NCI-H2196 treated with DMSO at 0.1 percent for 48 hours (cell line): ENCODE measurements at regions not wholly inside any gene's neighbourhood (a gene's known extent, or its start where the extent isn't known, plus 50 kb on each side); places are given as distances from the start of the nearest gene placed in this dataset.

Experiments
- DNase-seq: peaks from one replicate; lab custom pipeline; 2025; ENCODE audit not compliant: unreplicated experiment; lab: John Stamatoyannopoulos, UW

- no peak for DNase-seq
These were observed 168.5 kb upstream of the GAS1 start for GRCh38 chr9:87115785-87116184.

GRCh38 chr9:87116492-87116891, 169.2 kb upstream of the GAS1 start:
- no peak for DNase-seq

GRCh38 chr9:87118594-87118993, 171.3 kb upstream of the GAS1 start:
- DNase-seq: no peak

GRCh38 chr9:87119328-87119881, 172.1 kb upstream of the GAS1 start:
- DNase-seq: no peak

- DNase-seq: no peak
These were observed 173.3 kb upstream of the GAS1 start for GRCh38 chr9:87120610-87121009.

- DNase-seq: no peak
These were observed 175.8 kb upstream of the GAS1 start for GRCh38 chr9:87122947-87123685.

DNA sequence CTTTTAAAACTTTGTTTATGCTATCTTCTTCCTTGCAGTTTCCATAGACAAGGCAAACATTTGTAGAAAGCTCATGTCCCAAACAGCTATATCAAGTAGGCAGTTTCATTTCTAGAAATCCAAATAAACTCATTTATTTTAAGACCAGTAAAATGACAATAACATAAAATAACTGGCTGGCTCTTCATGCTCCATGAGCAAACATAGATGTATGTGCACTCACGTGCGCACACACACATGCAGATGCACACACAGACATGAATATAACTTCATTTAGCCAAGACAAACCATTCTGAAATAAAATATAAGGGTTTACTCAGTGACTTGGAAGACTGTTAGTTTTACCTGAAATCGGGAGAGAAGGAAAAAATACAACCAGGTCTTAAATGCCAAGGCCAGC, 176.5 kb upstream of the GAS1 start:
- DNase-seq: no peak

- no peak for DNase-seq
These were observed 178.5 kb upstream of the GAS1 start for GRCh38 chr9:87125819-87126218.

- no peak for DNase-seq
These were observed 180.2 kb upstream of the GAS1 start for GRCh38 chr9:87127543-87127942.

GRCh38 chr9:87127978-87128614, 180.8 kb upstream of the GAS1 start:
- DNase-seq: no peak

DNA sequence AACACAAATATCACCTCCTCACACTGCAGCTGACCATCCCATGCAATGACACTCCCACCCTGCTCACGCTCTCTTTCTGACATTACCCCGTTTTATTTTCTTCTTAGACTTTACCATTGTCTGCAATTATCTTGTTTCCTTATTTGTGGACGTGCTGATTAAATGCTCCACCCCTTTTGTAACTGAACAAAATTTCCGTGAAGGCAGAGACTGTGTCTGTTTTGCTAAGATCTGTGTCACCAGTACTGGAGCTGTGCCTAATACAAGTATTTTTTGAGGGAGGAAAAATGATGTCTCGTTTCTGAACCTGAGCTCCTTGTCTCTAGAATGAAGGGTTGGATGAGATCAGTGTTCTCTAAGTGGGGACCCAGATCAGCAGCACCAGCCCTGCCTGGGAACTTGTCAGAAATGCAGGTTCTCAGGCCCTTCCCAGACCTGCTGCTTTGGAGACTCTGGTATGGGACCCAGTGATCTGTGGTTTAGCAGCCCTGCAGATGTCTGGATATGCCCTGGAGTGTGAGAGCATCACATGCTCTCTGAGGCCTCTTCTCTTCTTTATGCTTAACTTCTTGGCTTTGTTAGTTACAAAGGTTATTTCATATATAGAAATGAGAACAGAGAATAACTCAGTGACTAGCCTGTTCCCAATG, 181.7 kb upstream of the GAS1 start:
- DNase-seq: no peak

DNA sequence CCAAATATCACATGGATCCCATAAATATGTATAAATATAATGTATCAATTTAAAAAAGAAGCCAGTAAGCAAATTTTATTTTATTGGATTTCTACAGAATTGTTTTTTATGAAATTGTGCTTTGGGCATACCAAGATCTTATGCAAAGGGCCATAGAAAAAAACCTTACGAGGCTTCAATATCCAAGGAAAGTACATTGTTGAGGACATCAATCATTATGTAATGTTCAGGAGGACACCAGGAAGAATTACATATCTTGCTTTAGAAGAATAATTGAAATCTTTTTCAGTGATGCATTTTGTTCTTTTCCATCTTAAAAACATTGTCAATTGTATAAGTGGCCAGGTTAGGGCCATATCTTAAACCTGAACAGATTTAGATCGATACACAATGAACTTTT, 187.8 kb upstream of the GAS1 start:
- DNase-seq: no peak

GRCh38 chr9:87137718-87138117, 190.4 kb upstream of the GAS1 start:
- no peak for DNase-seq

GRCh38 chr9:87138128-87139040, 191.1 kb upstream of the GAS1 start:
- DNase-seq: no peak

GRCh38 chr9:87139099-87139730, 191.9 kb upstream of the GAS1 start:
- DNase-seq: no peak

- DNase-seq: no peak
These were observed 192.8 kb upstream of the GAS1 start for GRCh38 chr9:87140142-87140541.

- no peak for DNase-seq
These were observed 193.4 kb upstream of the GAS1 start for GRCh38 chr9:87140605-87141109.

- no peak for DNase-seq
These were observed 193.8 kb upstream of the GAS1 start for GRCh38 chr9:87141124-87141523.

DNA sequence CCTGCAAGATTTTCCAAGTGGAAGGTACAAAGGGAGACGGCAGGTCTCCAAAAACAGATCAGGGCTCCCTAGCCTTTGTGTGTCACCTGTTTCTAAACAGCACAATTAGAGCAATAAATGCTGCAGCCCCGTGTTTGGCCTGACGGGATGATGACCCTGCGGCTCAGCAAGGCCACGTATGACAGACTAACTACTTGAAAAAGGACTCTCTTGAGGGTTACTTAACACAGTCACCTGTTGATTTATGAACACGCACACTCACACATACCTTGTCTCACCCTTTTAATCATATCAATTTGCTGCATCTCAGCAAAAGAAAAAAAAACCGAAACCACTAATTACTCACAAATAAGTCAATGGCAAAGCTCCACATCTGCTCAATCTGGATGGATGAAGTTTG, 199.6 kb upstream of the GAS1 start:
- DNase-seq: no peak

- no peak for DNase-seq
These were observed 200.5 kb upstream of the GAS1 start for GRCh38 chr9:87147839-87148238.
